AG10803 (cell line): ENCODE measurements at regions not wholly inside any gene's neighbourhood (a gene's known extent, or its start where the extent isn't known, plus 50 kb on each side); places are given as distances from the start of the nearest gene placed in this dataset.

Experiments used
- DNase-seq: peaks from one replicate; pipeline ENCODE4 v3.0.0; 2010; ENCODE audit warnings: low read depth
- H3K4me3 ChIP-seq: 2 replicates; pipeline ENCODE4 v1.5.1; 2011; ENCODE audit warnings: mild to moderate bottlenecking, low read length, control low read depth
- CTCF ChIP-seq: conservative IDR thresholded peaks from 2 replicates; pipeline ENCODE4 v1.5.1; 2011; ENCODE audit warnings: mild to moderate bottlenecking, low read length, control low read depth, inconsistent platforms

DNA sequence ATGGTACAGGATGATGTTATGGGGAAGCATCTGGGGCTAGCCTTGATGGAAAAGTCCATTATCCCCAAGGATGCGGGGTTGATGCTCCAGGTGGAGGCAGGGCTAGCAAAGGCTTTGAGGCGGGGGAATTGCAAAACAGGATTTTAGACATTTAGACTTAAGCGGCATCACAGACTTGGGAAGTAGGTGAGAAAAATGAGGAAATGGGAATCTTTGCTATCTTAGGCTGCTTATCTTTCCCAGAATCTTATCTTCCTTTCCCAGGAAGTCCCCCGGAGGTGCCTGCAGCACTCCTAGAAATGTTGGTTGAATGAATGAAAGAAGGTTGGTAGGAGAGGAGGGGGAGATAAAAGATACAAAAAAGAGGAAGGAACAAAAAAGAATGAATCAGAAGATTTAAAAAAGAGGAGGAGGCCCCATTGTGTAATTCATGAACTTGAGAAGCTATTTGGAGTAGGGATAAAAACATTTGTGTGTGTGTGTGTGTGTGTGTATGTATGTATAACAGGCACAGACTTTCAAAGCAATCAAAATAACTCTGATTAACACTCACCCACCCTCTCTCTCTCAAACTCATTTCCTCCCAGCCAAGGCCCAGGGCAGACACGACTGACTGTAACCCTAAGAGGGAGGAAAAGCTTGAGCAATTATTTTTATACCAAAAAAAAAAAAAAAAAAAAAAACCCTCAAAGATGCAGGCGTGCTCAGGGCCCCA is 62.5 kb upstream of the TBX3 start:
- no peak for TF ChIP-seq CTCF
- H3K4me3 ChIP-seq = no peak overlapping the region
- DNase-seq = peak; percentile 76

DNA sequence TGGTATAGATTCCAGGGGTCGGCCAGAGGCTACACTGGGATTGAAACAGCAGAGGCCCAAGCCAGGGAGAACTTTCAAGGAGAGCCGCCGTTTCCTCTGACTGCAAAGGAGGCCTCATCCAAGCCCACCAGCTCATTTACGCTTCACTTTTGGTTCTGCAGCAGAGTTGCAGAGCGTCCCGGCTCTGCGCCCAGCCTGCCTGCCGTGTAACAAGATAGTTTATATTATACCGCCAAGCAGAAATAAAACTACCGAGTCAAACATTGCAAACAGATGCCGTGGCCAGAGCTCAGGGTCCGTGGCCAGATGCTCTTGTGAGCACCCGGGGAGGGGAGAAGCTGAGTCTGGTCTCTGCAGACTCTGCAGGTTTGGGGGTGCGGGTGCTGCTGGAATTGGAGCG is 60.7 kb upstream of the TBX3 start:
- peak; percentile 60 for DNase-seq
- no peak for TF ChIP-seq CTCF
- peak overlapping the region; percentile 18; the same call in 1 of the 2 replicates for H3K4me3 ChIP-seq

GRCh38 chr12:114744285-114744684 is 60.3 kb upstream of the TBX3 start:
- no peak for DNase-seq
- H3K4me3 ChIP-seq = no peak overlapping the region
- TF ChIP-seq CTCF = no peak

GRCh38 chr12:114743799-114744198 is 59.8 kb upstream of the TBX3 start:
- H3K4me3 ChIP-seq = no peak overlapping the region
- no peak for TF ChIP-seq CTCF
- no peak for DNase-seq

DNA sequence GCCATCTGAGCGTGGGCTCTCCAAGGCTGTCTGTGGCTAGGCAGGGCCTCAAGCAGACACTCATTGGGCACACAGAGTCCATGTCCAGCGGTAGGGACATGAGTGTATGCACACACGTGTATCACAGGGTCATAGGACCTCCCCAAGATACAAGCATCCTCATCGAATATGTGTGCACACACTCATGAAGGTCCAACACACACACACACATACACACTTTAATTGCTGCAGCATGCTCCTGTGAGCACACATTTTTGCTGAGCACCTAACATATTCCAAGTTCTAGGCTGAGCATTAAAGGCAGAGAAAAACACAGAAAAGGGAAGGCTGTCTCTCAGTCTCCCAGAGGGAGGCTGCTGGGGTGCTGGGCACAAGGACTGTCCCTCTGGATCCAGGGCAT is 59.3 kb upstream of the TBX3 start:
- DNase-seq = no peak
- TF ChIP-seq CTCF = no peak
- H3K4me3 ChIP-seq = no peak overlapping the region

DNA sequence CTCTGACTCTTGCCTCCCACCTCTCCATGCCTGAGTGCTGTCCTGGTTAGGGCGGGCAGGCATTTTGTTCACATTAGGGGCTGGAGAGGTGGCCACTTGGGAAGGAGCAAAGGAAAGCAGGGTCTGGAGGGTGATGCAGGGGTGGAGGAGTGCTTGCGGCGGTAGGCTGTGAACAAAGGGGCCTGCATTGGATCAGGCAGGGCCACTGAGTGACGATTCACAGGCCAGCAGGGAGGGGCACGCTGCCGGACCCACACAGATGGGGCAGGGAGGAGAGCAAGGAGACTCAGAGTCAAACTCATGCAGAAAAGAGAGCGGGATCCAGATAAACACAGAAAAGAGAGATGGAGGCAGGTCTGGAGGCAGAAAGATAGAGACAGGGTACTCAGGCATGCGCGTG is 58.4 kb upstream of the TBX3 start:
- H3K4me3 ChIP-seq = no peak overlapping the region
- no peak for TF ChIP-seq CTCF
- DNase-seq = no peak

GRCh38 chr12:114741940-114742339 is 58.0 kb upstream of the TBX3 start:
- no peak for DNase-seq
- no peak overlapping the region for H3K4me3 ChIP-seq
- no peak for TF ChIP-seq CTCF
